Keratinocyte (primary cell): ENCODE measurements at regions not wholly inside any gene's neighbourhood (a gene's known extent, or its start where the extent isn't known, plus 50 kb on each side); places are given as distances from the start of the nearest gene placed in this dataset.

Experiments
- CTCF ChIP-seq, 3 experiments: IDR thresholded peaks in 1 of 3; conservative IDR thresholded peaks in 1 of 3; optimal IDR thresholded peaks in 1 of 3; 2 replicates in 2 of 3; 3 replicates in 1 of 3; pipeline versions ENCODE3 to v1.5.1; 2011; ENCODE audit warnings: low read length in 3 of 3, mild to moderate bottlenecking in 3 of 3, moderate library complexity in 2 of 3, control low read depth in 1 of 3, inconsistent platforms in 1 of 3; ENCODE audit not compliant: insufficient read depth in 2 of 3; ENCODE audit errors: extremely low read depth in 1 of 3
- EZH2 ChIP-seq: IDR thresholded peaks from one replicate; pipeline ENCODE4 v1.6.1; 2012; ENCODE audit warnings: inconsistent platforms, mild to moderate bottlenecking, low read length, moderate library complexity

- no peak for TF ChIP-seq EZH2
- TF ChIP-seq CTCF (optimal IDR thresholded peaks at IDR 0.05 in 1 of 3, IDR thresholded peaks at IDR 0.05 in 1 of 3, conservative IDR thresholded peaks at IDR 0.05 in 1 of 3; ENCODE audit: extremely low read depth in 1 of 3, insufficient read depth in 2 of 3, low read length in 3 of 3): peak in 2 of 3 experiments; percentile 7 to 27
Observed at GRCh38 chr10:65555192-65555591, 1370.6 kb upstream of the LRRTM3 start.
